Endodermal cell (in vitro differentiated cells): ENCODE measurements at regions not wholly inside any gene's neighbourhood (a gene's known extent, or its start where the extent isn't known, plus 50 kb on each side); places are given as distances from the start of the nearest gene placed in this dataset.

Experiments
- DNase-seq: peaks from one replicate; pipeline ENCODE4 v3.0.0-alpha.2; 2017
- H3K27ac ChIP-seq: 2 replicates; pipeline ENCODE4 v1.5.1; 2013; ENCODE audit warnings: mild to moderate bottlenecking, low read depth, low read length, moderate library complexity
- H3K27me3 ChIP-seq: 2 replicates; pipeline ENCODE4 v1.6.1; 2013; ENCODE audit warnings: mild to moderate bottlenecking, low read length, moderate library complexity; ENCODE audit not compliant: insufficient read depth, control insufficient read depth, poor library complexity, severe bottlenecking
- H3K36me3 ChIP-seq: 2 replicates; pipeline ENCODE4 v1.7.0; 2013; ENCODE audit warnings: mild to moderate bottlenecking, low read length, moderate library complexity; ENCODE audit not compliant: control insufficient read depth, insufficient read depth
- H3K4me1 ChIP-seq: one replicate; pipeline ENCODE4 v1.7.0; 2013; ENCODE audit warnings: low read length; ENCODE audit not compliant: control insufficient read depth, insufficient read depth
- H3K4me3 ChIP-seq: 2 replicates; pipeline ENCODE4 v1.5.1; 2013; ENCODE audit warnings: mild to moderate bottlenecking, low read length, moderate library complexity
- H3K9ac ChIP-seq: 2 replicates; pipeline ENCODE4 v1.6.1; 2013; ENCODE audit warnings: mild to moderate bottlenecking, low read length, moderate library complexity; ENCODE audit not compliant: poor library complexity, severe bottlenecking; ENCODE audit errors: extremely low read depth
- H3K9me3 ChIP-seq: 2 replicates; pipeline ENCODE4 v1.6.1; 2013; ENCODE audit warnings: mild to moderate bottlenecking, low read length, moderate library complexity; ENCODE audit not compliant: control insufficient read depth
- H3K27ac Mint-ChIP-seq: 2 replicates; pipeline ENCODE4 v1.8.0; 2020; ENCODE audit warnings: mixed read lengths
- H3K27me3 Mint-ChIP-seq: 2 replicates; pipeline ENCODE4 v1.8.0; 2021; ENCODE audit warnings: mild to moderate bottlenecking, mixed read lengths; ENCODE audit not compliant: insufficient read depth
- H3K36me3 Mint-ChIP-seq: 2 replicates; pipeline ENCODE4 v1.8.0; 2020; ENCODE audit warnings: low read depth, mixed read lengths
- H3K4me1 Mint-ChIP-seq: 2 replicates; pipeline ENCODE4 v1.8.0; 2020; ENCODE audit warnings: mixed read lengths
- H3K4me3 Mint-ChIP-seq: 2 replicates; pipeline ENCODE4 v1.8.0; 2020; ENCODE audit warnings: mild to moderate bottlenecking, moderate library complexity, mixed read lengths
- H3K9me3 Mint-ChIP-seq: 2 replicates; pipeline ENCODE4 v1.8.0; 2020; ENCODE audit warnings: mild to moderate bottlenecking, mixed read lengths
- WGBS, 2 experiments: methylation state at CpG; one replicate each; pipeline versions ENCODE4 v1.1.5 to v1.1.7; 2013; ENCODE audit warnings: missing lambda C conversion rate in 2 of 2, mixed read lengths in 1 of 2; ENCODE audit not compliant: insufficient coverage in 1 of 2, insufficient read length in 1 of 2; 5-methylcytosine and 5-hydroxymethylcytosine counted together
- TF ChIP-seq, protein P1 (sequence below): fragments of 200-600 bp; sonication (generic); conservative IDR thresholded peaks from 2 replicates; pipeline ENCODE4 v1.5.0; 2021; ENCODE audit warnings: antibody characterized with exemption, mild to moderate bottlenecking

DNA sequence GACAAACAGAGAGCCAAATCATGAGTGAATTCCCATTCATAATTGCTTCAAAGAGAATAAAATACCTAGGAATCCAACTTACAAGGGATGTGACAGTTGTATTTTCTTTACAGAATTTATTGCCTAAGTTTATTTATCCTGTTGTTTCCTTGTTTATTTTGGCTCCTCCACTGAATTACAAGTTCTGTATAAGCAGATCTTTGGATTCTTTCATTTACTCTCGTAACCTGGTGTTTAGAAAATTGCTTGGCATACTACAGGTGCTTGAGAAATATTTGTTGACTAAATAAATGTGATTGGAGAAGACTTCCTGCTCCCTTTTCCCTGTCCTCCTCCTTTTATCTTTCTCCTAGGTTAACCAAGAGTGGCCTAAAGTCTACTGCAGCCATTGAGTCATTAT is 455.6 kb downstream of the TMEM38B start:
- Mint-ChIP-seq H3K36me3 (no peaks in the 10 kb centered on the region), H3K4me3 (no peak overlapping the region), H3K27me3 (no peaks in the 10 kb centered on the region), H3K4me1 (no peaks in the 10 kb centered on the region), H3K27ac (no peak overlapping the region), H3K9me3 (peaks cover 2% of the 10 kb centered on the region)
- H3K9me3 ChIP-seq: no peaks in the 10 kb centered on the region
- WGBS, 2 experiments: 90% methylated on average over 1 of the region's 1 CpG; no CpG with 5 or more reads in 1 of the 2 experiments
- TF ChIP-seq, protein P1, sequence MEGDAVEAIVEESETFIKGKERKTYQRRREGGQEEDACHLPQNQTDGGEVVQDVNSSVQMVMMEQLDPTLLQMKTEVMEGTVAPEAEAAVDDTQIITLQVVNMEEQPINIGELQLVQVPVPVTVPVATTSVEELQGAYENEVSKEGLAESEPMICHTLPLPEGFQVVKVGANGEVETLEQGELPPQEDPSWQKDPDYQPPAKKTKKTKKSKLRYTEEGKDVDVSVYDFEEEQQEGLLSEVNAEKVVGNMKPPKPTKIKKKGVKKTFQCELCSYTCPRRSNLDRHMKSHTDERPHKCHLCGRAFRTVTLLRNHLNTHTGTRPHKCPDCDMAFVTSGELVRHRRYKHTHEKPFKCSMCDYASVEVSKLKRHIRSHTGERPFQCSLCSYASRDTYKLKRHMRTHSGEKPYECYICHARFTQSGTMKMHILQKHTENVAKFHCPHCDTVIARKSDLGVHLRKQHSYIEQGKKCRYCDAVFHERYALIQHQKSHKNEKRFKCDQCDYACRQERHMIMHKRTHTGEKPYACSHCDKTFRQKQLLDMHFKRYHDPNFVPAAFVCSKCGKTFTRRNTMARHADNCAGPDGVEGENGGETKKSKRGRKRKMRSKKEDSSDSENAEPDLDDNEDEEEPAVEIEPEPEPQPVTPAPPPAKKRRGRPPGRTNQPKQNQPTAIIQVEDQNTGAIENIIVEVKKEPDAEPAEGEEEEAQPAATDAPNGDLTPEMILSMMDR: no peak
- no peaks in the 10 kb centered on the region for H3K36me3 ChIP-seq
- H3K4me3 ChIP-seq: no peak overlapping the region
- no peak overlapping the region for H3K9ac ChIP-seq
- DNase-seq: no peak
- no peaks in the 10 kb centered on the region for H3K27me3 ChIP-seq
- no peak overlapping the region for H3K27ac ChIP-seq
- H3K4me1 ChIP-seq: no peaks in the 10 kb centered on the region

DNA sequence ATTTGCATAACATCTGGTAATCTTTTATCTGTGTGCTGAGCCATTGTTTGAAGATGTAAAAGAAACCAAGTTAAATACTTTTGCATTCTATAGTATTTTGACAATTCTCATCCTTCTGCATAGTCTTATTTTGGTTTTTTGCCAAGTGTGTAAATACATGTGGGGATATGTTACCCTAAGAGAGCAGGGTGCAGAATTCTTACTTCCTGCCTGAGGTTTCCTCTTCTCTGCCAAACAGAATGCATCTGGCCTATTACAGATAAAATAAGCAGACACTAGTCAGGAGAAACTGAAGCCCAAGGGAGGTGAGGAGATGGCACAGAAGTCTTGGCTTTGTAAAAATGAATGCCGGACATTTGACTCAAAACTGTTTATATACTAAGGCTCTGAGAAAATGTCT is 462.1 kb downstream of the TMEM38B start:
- H3K36me3 ChIP-seq: no peaks in the 10 kb centered on the region
- Mint-ChIP-seq H3K9me3 (no peaks in the 10 kb centered on the region), H3K4me3 (no peak overlapping the region), H3K36me3 (no peaks in the 10 kb centered on the region), H3K27me3 (no peaks in the 10 kb centered on the region), H3K27ac (no peak overlapping the region), H3K4me1 (peaks cover 5% of the 10 kb centered on the region)
- no peak overlapping the region for H3K4me3 ChIP-seq
- H3K9ac ChIP-seq: no peak overlapping the region
- no peaks in the 10 kb centered on the region for H3K4me1 ChIP-seq
- WGBS, 2 experiments: 100% methylated on average over 1 of the region's 1 CpG
- H3K27ac ChIP-seq: no peak overlapping the region
- TF ChIP-seq, protein P1: no peak
- no peaks in the 10 kb centered on the region for H3K9me3 ChIP-seq
- no peaks in the 10 kb centered on the region for H3K27me3 ChIP-seq
- no peak for DNase-seq

DNA sequence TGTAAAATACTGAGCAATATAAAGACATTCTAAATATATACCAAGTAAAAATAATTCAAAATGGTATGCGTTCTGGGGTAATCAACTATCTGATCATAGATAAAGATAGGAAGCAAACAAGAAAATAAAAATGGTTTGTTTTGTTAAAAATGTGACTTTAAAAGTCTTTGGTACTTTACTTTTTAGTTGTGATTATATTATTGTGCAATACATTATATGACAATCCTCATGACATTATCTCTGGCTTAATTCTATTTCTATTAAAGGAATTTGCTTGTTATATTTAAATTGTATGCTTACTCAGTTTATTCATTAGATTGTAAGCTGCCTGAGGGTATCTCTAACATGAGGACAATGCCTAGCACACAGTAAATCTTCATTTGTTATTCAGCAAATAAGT is 477.9 kb downstream of the TMEM38B start:
- WGBS, 2 experiments: 90% methylated on average over 1 of the region's 1 CpG; no CpG with 5 or more reads in 1 of the 2 experiments
- Histone ChIP-seq H3K9me3 (no peaks in the 10 kb centered on the region), H3K27me3 (no peaks in the 10 kb centered on the region), H3K4me1 (no peaks in the 10 kb centered on the region), H3K9ac (no peak overlapping the region), H3K4me3 (no peak overlapping the region), H3K27ac (no peak overlapping the region), H3K36me3 (no peaks in the 10 kb centered on the region)
- H3K27me3 Mint-ChIP-seq: no peaks in the 10 kb centered on the region
- no peak overlapping the region for H3K27ac Mint-ChIP-seq
- no peaks in the 10 kb centered on the region for H3K4me1 Mint-ChIP-seq
- H3K36me3 Mint-ChIP-seq: no peaks in the 10 kb centered on the region
- no peak for DNase-seq
- peaks cover 3% of the 10 kb centered on the region for H3K9me3 Mint-ChIP-seq
- TF ChIP-seq, protein P1: no peak
- no peak overlapping the region for H3K4me3 Mint-ChIP-seq
